Upper lobe of left lung (tissue), 6 donors: ENCODE measurements at regions not wholly inside any gene's neighbourhood (a gene's known extent, or its start where the extent isn't known, plus 50 kb on each side); places are given as distances from the start of the nearest gene placed in this dataset.

ENCODE experiments used
- ATAC-seq, 2 donors: fragments of 200-7000 bp; cut with Tn5 transposase; one replicate each; pipeline ENCODE4 v1.9.1; 2022; ENCODE audit warnings: mild to moderate bottlenecking in 2 of 2, moderate library complexity in 2 of 2; ENCODE audit not compliant: low FRiP score in 2 of 2
- DNase-seq, 2 donors: peaks; one replicate each; pipeline ENCODE4 v3.0.0-alpha.2; 2019 to 2020
- H3K27ac ChIP-seq, 4 donors: fragments of 200-600 bp; sonication (generic); one replicate each; pipeline ENCODE4 v1.5.1; 2016 to 2019
- H3K27me3 ChIP-seq, 4 donors: fragments of 200-600 bp; sonication (generic); one replicate each; pipeline ENCODE4 v1.5.1; 2017 to 2019
- H3K36me3 ChIP-seq, 4 donors: fragments of 200-600 bp; sonication (generic); one replicate each; pipeline ENCODE4 v1.5.1; 2016 to 2019
- H3K4me1 ChIP-seq, 4 donors: fragments of 200-600 bp; sonication (generic); one replicate each; pipeline ENCODE4 v1.5.1; 2018 to 2019
- H3K4me3 ChIP-seq, 4 donors: fragments of 200-600 bp; sonication (generic); one replicate each; pipeline ENCODE4 v1.5.1; 2017 to 2019; ENCODE audit warnings: mild to moderate bottlenecking in 2 of 4, moderate library complexity in 1 of 4
- H3K9me3 ChIP-seq, 4 donors: fragments of 200-600 bp; sonication (generic); one replicate each; pipeline ENCODE4 v1.5.1; 2018 to 2019
- EP300 ChIP-seq, 4 donors: sonication (generic); formaldehyde crosslinking; IDR thresholded peaks; one replicate each; pipeline ENCODE4 v1.5.1; 2017; ENCODE audit warnings: antibody characterized with exemption in 4 of 4, control low read depth in 2 of 4
- POLR2A ChIP-seq, 4 donors: fragments of 450-650 bp; IDR thresholded peaks; one replicate each; pipeline ENCODE4 v1.5.1; 2016 to 2017; ENCODE audit warnings: antibody characterized with exemption in 4 of 4, mild to moderate bottlenecking in 2 of 4
- POLR2AphosphoS5 ChIP-seq, 2 donors: sonication (generic); formaldehyde crosslinking; IDR thresholded peaks; one replicate each; pipeline ENCODE4 v1.5.1; 2017; ENCODE audit warnings: antibody characterized with exemption in 2 of 2
- WGBS, 2 donors: methylation state at CpG; one replicate each; pipeline ENCODE4 v1.1.5; 2017 to 2018; 5-methylcytosine and 5-hydroxymethylcytosine counted together
- TF ChIP-seq, protein P1 (sequence below), 6 experiments: fragments of 450-650 bp in 4 of 6; fragments of 200-600 bp in 2 of 6; sonication (generic) in 2 of 6; IDR thresholded peaks; one replicate each; pipeline ENCODE4 v1.5.1; 2016 to 2019; ENCODE audit warnings: antibody characterized with exemption in 6 of 6
- donor health status: DM: no; HTN: no; CAD: no; lungs with moderate emphysema.
- donor health status: DM: no; HTN: yes; CAD: no; lungs with severe emphysema.

DNA sequence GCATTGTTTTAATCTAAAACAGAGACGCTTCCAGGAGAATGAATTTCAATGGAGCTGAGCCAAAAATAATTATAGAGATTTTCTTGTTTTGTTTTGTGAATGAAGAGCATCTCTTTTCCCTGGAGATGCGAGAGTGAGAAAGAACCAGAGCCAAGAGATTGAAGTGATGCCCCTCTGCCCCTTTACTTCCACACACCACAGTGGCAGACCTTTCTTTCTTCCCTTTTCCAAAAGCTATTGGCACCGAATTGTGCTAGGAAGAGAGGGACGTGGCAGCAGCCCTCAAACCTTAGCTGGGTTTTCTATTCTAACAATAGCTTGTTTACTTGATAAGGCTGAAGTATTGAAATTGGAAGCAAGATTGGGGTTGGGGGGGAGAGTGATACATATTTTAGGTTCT, 133.0 kb upstream of the TMEM161B start:
- no peaks in the 10 kb centered on the region for H3K27me3 ChIP-seq
- H3K4me1 ChIP-seq: no peaks in the 10 kb centered on the region
- WGBS, 2 donors: 47 to 54% methylated on average over 4 of the region's 4 CpGs
- no peak for ATAC-seq
- no peak overlapping the region for H3K4me3 ChIP-seq
- no peak overlapping the region for H3K27ac ChIP-seq
- no peaks in the 10 kb centered on the region for H3K36me3 ChIP-seq
- no peak for DNase-seq
- H3K9me3 ChIP-seq: no peaks in the 10 kb centered on the region
- TF ChIP-seq POLR2AphosphoS5 (IDR thresholded peaks at IDR 0.05): no peak
- no peak for TF ChIP-seq POLR2A (IDR thresholded peaks at IDR 0.05)
- TF ChIP-seq, protein P1, sequence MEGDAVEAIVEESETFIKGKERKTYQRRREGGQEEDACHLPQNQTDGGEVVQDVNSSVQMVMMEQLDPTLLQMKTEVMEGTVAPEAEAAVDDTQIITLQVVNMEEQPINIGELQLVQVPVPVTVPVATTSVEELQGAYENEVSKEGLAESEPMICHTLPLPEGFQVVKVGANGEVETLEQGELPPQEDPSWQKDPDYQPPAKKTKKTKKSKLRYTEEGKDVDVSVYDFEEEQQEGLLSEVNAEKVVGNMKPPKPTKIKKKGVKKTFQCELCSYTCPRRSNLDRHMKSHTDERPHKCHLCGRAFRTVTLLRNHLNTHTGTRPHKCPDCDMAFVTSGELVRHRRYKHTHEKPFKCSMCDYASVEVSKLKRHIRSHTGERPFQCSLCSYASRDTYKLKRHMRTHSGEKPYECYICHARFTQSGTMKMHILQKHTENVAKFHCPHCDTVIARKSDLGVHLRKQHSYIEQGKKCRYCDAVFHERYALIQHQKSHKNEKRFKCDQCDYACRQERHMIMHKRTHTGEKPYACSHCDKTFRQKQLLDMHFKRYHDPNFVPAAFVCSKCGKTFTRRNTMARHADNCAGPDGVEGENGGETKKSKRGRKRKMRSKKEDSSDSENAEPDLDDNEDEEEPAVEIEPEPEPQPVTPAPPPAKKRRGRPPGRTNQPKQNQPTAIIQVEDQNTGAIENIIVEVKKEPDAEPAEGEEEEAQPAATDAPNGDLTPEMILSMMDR (IDR thresholded peaks at IDR 0.05): no peak
- TF ChIP-seq EP300 (IDR thresholded peaks at IDR 0.05): no peak

DNA sequence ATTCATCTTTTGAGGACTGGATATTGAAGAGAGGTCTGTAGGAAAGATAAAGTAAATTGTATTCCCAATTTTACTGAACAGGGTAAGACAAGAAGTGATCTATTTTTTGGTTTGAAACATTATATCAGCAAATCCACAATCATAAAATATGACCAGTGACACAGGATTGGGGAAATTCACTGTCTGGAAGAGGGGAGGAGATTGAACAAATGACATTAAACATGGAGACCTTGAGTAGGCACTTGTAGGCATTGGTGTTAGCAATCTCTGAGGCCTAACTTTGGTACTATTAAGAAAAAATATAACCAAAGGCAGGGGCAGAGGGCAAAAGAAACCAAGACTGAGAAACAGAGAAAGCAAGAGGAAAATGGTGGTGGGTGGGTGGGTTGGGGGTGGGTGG, 132.6 kb upstream of the TMEM161B start:
- Histone ChIP-seq H3K36me3 (no peaks in the 10 kb centered on the region), H3K4me3 (no peak overlapping the region), H3K27me3 (no peaks in the 10 kb centered on the region), H3K4me1 (no peaks in the 10 kb centered on the region), H3K27ac (no peak overlapping the region), H3K9me3 (no peaks in the 10 kb centered on the region)
- no peak for DNase-seq
- TF ChIP-seq POLR2AphosphoS5 (IDR thresholded peaks at IDR 0.05): no peak
- no peak for TF ChIP-seq EP300 (IDR thresholded peaks at IDR 0.05)
- TF ChIP-seq, protein P1 (IDR thresholded peaks at IDR 0.05): no peak
- TF ChIP-seq POLR2A (IDR thresholded peaks at IDR 0.05): no peak
- ATAC-seq: no peak

DNA sequence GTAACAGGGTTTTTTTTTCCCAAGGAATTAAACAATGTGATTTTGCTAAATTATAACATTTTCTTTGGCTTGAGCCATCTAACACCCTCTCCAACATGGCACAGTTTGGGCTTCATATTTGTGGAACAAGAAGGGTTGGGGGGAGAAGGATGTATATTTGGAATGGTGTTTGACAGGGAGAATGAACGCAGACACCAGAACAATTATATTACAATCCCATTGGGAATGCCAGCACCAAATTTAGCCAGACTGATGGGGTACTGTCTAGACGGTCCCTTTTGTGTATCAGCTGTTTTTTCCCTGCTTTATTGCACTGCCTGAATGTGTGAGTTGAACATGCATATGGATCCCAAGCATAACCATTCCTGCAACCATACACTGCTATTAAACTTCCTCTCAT, 130.9 kb upstream of the TMEM161B start:
- H3K4me3 ChIP-seq: no peak overlapping the region
- no peak overlapping the region for H3K27ac ChIP-seq
- H3K4me1 ChIP-seq: no peaks in the 10 kb centered on the region
- TF ChIP-seq POLR2A (IDR thresholded peaks at IDR 0.05): no peak
- TF ChIP-seq, protein P1 (IDR thresholded peaks at IDR 0.05): no peak
- DNase-seq (no peak), ATAC-seq (no peak)
- no peaks in the 10 kb centered on the region for H3K9me3 ChIP-seq
- WGBS, 2 donors: 63 to 82% methylated on average over 2 of the region's 2 CpGs
- no peaks in the 10 kb centered on the region for H3K36me3 ChIP-seq
- no peaks in the 10 kb centered on the region for H3K27me3 ChIP-seq

DNA sequence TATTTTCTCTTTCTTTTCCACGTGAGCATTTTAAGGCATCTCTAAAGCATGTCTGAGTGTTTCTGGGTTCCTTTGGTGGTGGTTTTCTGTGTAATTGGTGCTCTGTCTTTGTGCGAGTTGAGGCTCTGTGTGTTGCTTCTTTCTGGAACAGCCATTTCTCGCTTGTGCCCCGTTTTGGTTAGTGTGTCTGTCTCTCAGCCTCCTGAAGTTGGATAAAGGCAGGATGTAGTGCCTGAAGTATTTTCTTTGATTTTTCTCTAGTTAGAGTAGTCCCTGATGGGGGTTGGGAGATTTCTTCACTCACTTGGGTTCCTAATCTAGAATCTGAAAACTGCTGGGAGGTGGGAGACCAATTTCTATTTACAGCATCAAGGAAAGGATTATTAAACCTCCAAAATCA, 129.7 kb upstream of the TMEM161B start:
- 62 to 76% methylated on average over 4 of the region's 4 CpGs for WGBS, 2 donors
- DNase-seq (no peak), ATAC-seq (no peak)

DNA sequence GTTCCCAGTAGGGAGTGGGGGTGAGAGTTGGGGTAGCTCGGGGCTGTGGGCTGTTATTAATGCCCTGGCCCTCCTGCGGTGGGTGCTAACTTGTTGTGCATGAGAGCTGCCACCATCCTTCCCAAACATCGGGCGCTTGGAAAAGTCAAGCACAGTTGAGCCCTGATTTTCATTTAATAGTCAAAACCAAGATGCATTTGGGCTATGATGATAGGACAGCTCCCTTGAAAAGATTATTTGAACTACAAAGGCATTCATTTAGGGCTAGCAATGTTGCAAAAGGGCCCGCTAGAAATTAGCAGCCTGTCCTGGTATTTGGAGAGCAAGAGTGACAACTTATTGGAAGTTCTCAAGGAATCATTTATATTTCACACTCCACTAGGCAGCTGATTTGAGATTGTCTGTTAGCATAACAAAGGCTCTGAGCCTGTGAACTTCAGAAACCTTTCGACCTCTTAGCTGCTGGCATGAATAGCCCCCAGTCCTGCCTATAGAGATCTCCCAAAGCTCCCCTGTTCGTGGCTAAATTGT, 128.2 kb upstream of the TMEM161B start:
- TF ChIP-seq EP300 (IDR thresholded peaks at IDR 0.05) (no peak), POLR2AphosphoS5 (IDR thresholded peaks at IDR 0.05) (no peak), POLR2A (IDR thresholded peaks at IDR 0.05) (no peak)
- TF ChIP-seq, protein P1 (IDR thresholded peaks at IDR 0.05): no peak
- H3K4me3 ChIP-seq: peak overlapping the region in 1 of 4 donors; percentile 6
- H3K36me3 ChIP-seq: no peaks in the 10 kb centered on the region
- H3K4me1 ChIP-seq: no peaks in the 10 kb centered on the region
- no peak overlapping the region for H3K27ac ChIP-seq
- DNase-seq (no peak), ATAC-seq (no peak)
- H3K27me3 ChIP-seq: no peaks in the 10 kb centered on the region
- 49 to 52% methylated on average over 7 of the region's 7 CpGs for WGBS, 2 donors
- no peaks in the 10 kb centered on the region for H3K9me3 ChIP-seq

More for the DNA sequence above, 129.7 kb upstream of the TMEM161B start:
- Histone ChIP-seq H3K27ac (no peak overlapping the region), H3K4me3 (no peak overlapping the region), H3K4me1 (no peaks in the 10 kb centered on the region), H3K27me3 (no peaks in the 10 kb centered on the region), H3K36me3 (no peaks in the 10 kb centered on the region), H3K9me3 (no peaks in the 10 kb centered on the region)
- no peak for TF ChIP-seq POLR2A (IDR thresholded peaks at IDR 0.05)
- TF ChIP-seq POLR2AphosphoS5 (IDR thresholded peaks at IDR 0.05): no peak
- TF ChIP-seq, protein P1 (IDR thresholded peaks at IDR 0.05): no peak
- TF ChIP-seq EP300 (IDR thresholded peaks at IDR 0.05): no peak
